ENCODE measurements at regions not wholly inside any gene's neighbourhood (a gene's known extent, or its start where the extent isn't known, plus 50 kb on each side); places are given as distances from the start of the nearest gene placed in this dataset.
"Not testable (repeated sequence)": the region's sequence is repeated elsewhere in the genome, so short reads cannot be mapped to it uniquely, and the experiment has no call there.

DNA sequence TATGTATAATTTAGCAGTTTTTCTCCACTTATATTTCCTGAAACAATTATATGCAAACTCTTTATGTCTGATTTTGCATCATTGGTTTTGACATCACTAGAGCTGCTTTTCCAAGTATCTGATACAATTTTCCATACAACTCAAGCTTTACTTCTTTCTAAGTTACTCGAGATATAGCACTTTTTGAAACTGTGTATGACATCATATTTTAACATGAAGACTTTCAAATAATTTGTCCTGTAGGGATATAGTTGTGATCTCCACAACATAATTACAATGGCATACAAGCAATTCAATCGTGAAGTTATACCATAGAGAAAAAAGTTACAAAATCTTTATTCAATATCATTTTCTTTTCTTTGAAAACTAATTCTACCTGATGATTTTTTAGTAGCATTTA lies 173.0 kb downstream of the LEPR start:
- no peak for DNase-seq

DNA sequence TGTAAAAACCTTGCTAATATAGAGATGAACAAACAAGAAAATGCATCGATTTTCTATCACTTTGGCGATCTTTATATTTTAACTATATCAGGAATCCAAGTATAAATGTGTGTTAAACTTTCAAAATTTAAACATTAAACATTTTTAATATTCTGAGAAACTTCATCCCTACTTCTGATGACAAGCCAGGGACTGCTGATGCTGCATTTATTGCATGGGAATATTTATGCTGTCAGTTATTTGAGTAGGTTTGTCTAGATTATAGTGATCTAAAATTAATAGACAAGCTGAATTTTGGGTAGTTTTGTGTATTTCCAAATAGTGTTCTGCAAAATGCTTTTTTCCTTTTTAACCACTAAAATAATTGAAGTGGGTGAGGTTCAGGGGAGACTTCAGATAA lies 175.3 kb downstream of the LEPR start:
- no peak for DNase-seq

DNA sequence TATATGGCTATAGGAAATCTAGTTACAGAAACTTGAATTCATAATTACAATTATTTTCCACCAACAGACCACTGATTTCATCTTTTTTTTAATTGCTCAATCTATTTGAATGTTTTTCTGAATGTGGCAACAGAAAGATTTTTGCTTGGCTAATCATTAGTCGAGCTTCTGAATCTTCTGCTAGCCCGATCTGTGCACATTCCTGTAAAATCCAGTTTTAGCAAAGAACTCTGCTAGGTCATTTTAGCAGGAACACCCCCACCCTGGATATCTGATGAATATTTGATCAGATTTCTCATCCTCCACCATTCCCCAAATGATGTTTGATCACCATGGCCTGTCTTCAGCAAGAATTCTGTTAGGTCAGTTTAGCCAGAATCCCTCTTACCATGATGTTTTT lies 176.3 kb downstream of the LEPR start:
- no peak for DNase-seq

DNA sequence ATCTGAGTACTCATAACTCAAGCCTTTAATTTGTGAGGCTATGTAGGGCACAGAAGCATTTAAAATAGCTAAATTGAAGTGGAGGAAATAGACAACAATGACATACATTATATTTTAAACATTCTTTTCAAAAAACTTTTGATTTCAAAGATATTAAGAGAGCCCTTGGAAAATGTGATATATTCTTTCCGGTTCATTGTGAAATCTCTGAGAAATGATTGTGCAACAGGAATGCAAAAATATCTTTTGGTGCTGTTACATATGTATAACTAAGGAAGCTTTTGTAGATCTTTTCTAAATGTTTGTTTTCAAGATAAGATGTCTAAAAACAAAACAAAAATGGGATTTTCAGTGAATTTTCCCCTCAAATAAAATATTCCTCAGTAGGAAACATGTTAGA lies 185.2 kb downstream of the LEPR start:
- no peak for DNase-seq

GRCh38 chr1:65606426-65606825 lies 186.0 kb downstream of the LEPR start:
- no peak for DNase-seq

GRCh38 chr1:65613884-65614283 lies 178.8 kb upstream of the PDE4B start:
- no peak for DNase-seq

DNA sequence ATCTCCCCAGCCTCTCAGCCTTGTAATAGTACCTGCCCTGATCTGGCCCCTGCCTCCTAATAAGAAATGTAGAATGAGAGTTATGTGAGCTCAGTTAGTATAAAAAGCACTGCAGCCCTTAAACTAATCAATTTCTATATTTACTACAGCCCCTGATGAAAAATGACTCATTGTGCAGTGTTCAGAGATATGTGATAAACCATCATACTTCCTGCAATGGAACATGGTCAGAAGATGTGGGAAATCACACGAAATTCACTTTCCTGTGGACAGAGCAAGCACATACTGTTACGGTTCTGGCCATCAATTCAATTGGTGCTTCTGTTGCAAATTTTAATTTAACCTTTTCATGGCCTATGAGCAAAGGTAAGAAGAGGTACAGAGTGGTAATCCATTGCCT lies 176.8 kb upstream of the PDE4B start:
- no peak for DNase-seq

DNA sequence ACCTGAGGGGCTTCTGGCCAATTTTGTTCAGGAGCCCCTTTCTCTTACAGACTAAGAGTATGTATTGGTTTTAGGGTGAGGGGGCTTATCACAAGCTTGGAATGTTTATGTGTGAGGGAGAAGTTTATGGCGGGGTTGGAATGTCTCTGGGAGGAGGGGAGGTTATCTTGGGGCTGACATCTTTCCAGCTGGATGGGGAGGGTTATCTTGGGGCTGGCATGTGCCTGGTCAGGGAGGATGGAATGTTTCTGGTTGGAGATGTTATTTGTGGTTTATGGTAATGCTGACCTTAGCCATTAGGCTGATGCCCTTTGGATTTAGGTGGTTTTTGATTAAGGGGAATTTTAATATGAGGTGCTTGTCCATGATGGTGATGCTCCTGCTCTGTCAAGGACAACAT lies 171.0 kb upstream of the PDE4B start:
- DNase-seq = not testable (repeated sequence)

- DNase-seq = no peak
Measured at GRCh38 chr1:65623895-65624294, 168.8 kb upstream of the PDE4B start.

DNA sequence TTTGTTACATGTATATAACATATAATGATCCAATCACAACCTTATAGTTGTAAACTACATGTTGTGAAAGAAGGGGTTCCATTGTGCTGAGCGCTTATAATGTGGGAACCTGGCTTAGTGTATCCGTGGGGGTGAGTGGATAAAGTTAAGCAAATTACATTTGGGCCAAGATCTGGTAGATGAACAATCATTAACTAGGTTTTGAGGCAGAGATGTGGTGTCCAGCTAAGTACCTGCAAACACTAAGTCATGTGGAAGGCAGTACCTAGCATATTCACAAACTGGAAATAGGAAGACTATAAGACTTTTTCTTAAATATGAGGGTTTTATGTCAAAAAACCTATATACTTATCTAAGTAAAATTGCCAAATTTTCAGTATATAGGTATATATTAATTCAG lies 167.2 kb upstream of the PDE4B start:
- DNase-seq = no peak

DNA sequence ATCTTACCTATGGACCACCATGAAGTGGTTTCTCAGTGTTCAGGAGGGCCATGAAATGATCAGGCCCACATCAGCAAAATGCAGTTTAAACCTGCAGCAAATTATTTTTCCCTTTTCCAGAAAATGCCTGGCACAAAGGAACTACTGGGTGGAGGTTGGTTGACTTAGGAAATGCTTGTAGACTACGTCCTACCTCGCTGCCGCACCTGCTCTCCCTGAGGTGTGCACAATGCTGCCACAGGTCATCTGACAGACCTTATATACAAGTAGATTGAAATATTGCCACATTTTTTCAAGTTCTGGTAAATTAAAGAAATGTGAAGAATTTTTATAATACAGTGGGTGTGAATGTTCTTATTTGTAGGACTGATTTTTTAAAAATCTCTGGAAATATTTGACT lies 166.7 kb upstream of the PDE4B start:
- DNase-seq = no peak

DNA sequence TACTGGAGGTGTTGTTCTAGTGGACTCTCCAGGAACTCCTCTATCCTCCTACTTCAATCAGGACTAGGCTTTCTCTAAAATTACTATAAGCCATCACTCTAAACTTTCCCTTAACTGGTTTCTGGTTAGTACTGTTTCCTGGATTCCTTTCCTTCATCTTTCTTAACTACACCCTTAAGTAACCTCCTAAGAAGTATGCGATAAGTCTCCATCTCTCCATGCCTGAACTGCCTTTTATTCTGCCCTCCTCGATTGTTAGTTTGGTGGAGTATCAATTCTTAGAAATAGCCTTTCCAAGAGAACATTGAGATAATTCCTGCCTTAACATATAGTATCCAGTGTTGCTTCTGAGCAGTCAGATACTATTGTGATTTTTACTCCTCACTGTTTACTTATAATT lies 162.9 kb upstream of the PDE4B start:
- DNase-seq = no peak

DNA sequence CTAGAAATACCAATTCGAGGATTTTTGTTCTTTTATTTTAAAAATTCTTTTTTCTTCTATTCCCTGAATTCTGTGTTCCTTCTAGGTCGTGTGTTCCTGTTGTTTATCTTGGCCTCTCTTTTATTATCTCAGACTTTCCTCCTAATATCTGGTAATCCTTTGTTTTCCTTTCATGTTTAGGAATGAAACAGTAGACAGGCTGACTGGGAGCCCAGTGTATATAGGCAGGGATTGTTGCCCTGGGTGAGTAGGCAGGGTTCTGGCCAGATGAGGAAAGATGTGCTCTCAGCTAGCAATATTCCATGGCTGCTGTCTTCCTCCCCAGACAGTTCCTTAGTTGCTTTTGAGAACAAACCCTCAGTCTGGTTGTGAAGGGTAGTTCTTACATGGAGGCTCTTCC lies 161.8 kb upstream of the PDE4B start:
- DNase-seq = no peak

GRCh38 chr1:65632235-65632634 lies 160.5 kb upstream of the PDE4B start:
- DNase-seq = no peak

DNA sequence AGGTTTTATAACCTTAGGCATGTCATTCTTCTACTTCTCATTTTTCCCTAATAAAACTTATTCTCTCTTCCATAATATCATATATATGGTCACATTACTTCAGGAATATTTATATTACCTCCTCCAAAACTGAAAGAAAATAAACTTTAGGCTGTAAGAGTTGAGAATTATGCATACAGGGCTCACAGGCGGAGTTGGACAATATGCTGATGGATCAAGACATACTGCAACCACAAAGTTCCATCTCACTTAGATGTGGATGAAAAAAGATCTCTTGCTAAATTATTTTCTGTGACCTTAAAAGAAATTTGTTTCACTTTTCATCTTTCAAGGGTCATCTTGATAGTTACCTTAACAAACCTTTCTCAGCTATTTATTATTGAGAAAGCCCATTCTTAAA lies 152.6 kb upstream of the PDE4B start:
- no peak for DNase-seq

DNA sequence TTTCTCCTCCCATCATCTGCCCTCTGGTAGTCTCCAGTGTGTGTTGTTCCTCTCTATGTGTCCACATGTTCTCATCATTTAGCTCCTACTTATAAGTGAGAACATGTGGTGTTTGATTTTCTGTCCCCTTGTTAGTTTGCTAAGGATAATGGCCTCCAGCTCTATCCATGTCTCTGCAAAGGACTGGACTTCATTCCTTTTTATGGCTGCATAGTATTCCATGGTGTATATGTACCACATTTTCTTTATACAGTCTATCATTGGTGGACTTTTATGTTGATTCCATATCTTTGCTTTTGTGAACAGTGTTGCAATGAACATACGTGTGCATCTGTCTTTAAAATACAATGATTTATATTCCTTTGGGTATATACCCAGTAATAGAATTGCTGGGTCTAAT lies 143.5 kb upstream of the PDE4B start:
- DNase-seq = not testable (repeated sequence)

- DNase-seq = no peak
Measured at GRCh38 chr1:65650682-65651081, 142.0 kb upstream of the PDE4B start.

DNA sequence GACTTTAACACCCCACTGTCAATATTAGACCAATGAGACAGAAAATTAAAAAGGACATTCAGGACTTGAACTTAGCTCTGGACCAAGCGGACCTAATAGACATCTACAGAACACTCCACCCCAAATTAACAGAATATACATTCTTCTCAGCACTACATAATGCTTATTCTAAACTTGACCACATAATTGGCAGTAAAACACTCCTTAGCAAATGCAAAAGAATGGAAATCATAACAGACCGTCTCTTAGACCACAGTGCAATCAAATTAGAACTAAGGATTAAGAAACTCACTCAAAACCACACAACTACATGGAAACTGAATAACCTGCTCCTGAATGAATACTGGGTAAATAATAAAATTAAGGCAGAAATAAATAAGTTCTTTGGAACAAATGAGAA lies 138.2 kb upstream of the PDE4B start:
- not testable (repeated sequence) for DNase-seq

DNA sequence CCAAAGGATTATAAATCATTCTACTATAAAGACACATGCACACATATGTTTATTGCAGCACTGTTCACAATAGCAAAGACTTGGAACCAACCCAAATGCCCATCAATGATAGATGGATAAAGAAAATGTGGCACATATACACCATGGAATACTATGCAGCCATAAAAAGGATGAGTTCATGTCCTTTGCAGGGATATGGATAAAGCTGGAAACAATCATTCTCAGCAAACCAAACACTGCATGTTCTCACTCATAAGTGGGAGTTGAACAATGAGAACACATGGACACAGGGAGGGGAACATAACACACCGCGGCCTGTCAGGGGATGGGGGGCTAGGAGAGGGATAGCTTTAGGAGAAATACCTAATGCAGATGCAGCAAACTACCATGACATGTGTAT lies 135.1 kb upstream of the PDE4B start:
- not testable (repeated sequence) for DNase-seq

GRCh38 chr1:65658122-65658521 lies 134.6 kb upstream of the PDE4B start:
- DNase-seq = no peak

DNA sequence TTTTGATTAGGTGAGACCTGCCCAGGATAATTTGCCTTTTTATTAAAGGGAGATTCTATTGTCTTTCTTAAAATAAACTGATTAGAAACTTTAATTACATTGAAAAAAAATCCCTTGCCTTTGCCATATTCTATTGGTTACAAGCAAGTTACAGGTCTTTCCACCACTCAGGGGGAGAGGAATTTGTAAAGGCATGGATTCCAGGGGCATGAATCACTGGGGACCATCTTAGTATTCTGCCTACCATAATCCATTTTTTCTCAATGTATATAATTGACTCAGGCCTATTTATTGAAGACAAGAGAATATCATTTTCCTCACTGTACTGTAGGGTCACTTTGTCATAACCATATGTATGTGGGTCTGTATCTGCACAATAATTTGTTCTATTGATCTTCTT lies 124.3 kb upstream of the PDE4B start:
- DNase-seq = no peak

- DNase-seq = no peak
Measured at GRCh38 chr1:65670518-65670917, 122.2 kb upstream of the PDE4B start.

GRCh38 chr1:65674522-65674921 lies 118.2 kb upstream of the PDE4B start:
- DNase-seq = no peak

GRCh38 chr1:65679773-65680172 lies 112.9 kb upstream of the PDE4B start:
- DNase-seq = no peak

DNA sequence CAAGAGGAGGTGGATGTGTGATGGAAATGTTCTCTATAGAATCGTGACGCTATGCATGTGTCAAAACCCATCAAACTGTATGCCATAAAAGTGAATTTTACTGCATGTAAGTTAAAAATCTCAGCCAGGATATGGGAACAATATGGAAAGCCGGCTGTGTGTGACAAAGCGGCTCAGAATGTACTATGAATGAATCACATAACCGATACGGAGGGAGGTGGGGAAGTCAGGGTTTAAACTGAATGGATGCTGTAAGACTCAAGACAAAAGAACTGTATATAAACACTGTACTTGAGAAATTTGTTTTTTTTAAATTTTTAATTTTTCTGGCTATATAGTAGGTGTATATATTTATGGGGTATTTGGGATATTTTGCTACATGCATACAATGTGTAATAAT lies 111.6 kb upstream of the PDE4B start:
- DNase-seq = no peak
